K562 (cell line): ENCODE measurements at regions not wholly inside any gene's neighbourhood (a gene's known extent, or its start where the extent isn't known, plus 50 kb on each side); places are given as distances from the start of the nearest gene placed in this dataset.

Experiments
- ATF3 ChIP-seq, 2 experiments: fragments of 450-650 bp in 1 of 2; sonication (generic) in 1 of 2; formaldehyde crosslinking in 1 of 2; IDR thresholded peaks in 1 of 2; conservative IDR thresholded peaks in 1 of 2; 2 replicates each; pipeline versions ENCODE4 v1.6.1 to v1.8.1; 2016 to 2023; ENCODE audit warnings: mild to moderate bottlenecking in 2 of 2, moderate library complexity in 2 of 2, inconsistent platforms in 1 of 2, missing genetic modification reagents in 1 of 2
- BACH1 ChIP-seq: fragments of 200-800 bp; sonication (Bioruptor generic); IDR thresholded peaks from 2 replicates; pipeline ENCODE4 v1.6.1; 2016; ENCODE audit warnings: missing genetic modification characterization, missing compliant biosample characterization
- CBFA2T3 ChIP-seq: fragments of 450-650 bp; IDR thresholded peaks from 2 replicates; pipeline ENCODE4 v1.6.1; 2017
- HCFC1 ChIP-seq: IDR thresholded peaks from 2 replicates; pipeline ENCODE4 v1.6.1; 2012; ENCODE audit warnings: low read depth, low read length, improper control_type of control experiment
- NFIX ChIP-seq: fragments of 250-450 bp; sonication (Bioruptor Pico); IDR thresholded peaks from 2 replicates; pipeline ENCODE4 v1.4.0; 2020; ENCODE audit warnings: low read depth, mild to moderate bottlenecking, moderate library complexity
- POU5F1 ChIP-seq: fragments of 150-350 bp; IDR thresholded peaks from 2 replicates; pipeline ENCODE4 v1.6.1; 2014; ENCODE audit warnings: borderline replicate concordance, low read length, low read depth, mild to moderate bottlenecking; ENCODE audit not compliant: partially characterized antibody
- SIRT6 ChIP-seq: IDR thresholded peaks from one replicate; pipeline ENCODE4 v1.6.1; 2012; ENCODE audit warnings: low read depth, mild to moderate bottlenecking, control low read depth, inconsistent platforms, low read length, moderate library complexity

- no peak for TF ChIP-seq HCFC1
- no peak for TF ChIP-seq NFIX (CRISPR knock-in tag)
- no peak for TF ChIP-seq CBFA2T3
- no peak for TF ChIP-seq SIRT6
- no peak for TF ChIP-seq BACH1 (tag)
- TF ChIP-seq POU5F1: no peak
- no peak for TF ChIP-seq ATF3 (IDR thresholded peaks at IDR 0.05)
- TF ChIP-seq ATF3 (CRISPR knock-in tag; conservative IDR thresholded peaks at IDR 0.05): no peak
These were observed 190.5 kb upstream of the CHD1 start for GRCh38 chr5:99119326-99119725.
